GM19372 (cell line): ENCODE measurements at regions not wholly inside any gene's neighbourhood (a gene's known extent, or its start where the extent isn't known, plus 50 kb on each side); places are given as distances from the start of the nearest gene placed in this dataset.
"Not testable (repeated sequence)": the region's sequence is repeated elsewhere in the genome, so short reads cannot be mapped to it uniquely, and the experiment has no call there.

Experiments
- ATAC-seq: cut with Tn5 transposase; IDR thresholded peaks from one replicate; pipeline ENCODE4 v1.9.1; 2021; ENCODE audit warnings: mild to moderate bottlenecking, low read depth, moderate library complexity; ENCODE audit not compliant: unreplicated experiment

DNA sequence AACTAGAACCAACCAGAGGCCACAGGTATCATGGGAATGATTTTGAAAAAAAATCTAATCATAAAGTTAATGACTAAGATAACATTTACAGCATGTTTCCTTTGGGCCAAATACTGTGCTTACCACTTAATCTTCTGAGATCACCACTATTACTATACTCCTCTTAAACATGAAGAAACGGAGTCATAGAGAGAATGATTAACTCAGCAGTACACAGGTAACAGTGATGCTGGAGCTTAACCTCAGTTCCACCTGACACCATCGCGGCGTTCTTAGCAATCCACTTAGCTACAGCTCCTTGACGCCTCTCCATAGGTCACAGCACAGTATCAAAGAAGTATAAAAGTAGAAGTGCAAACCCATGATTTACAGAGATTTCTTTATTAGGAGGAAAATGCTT is 592.6 kb upstream of the SLIT2 start:
- ATAC-seq: no peak

DNA sequence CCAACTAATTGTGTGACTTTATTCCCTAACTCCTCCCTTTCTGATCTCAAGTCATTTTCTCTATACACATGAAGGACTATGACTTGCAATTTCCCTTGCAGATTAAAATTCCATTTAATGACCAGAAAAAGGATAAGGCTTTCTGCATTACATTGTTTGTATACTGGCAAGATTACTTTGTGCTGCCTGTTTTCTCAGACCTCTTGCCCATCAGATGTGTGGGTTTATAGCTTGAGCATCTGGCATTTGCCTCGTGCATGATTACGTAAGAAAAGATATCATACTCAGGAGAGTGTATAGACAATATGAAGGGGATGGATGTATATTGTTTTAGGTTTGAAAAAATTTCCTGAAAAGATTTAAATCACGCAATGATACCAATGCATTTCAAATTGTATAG is 593.8 kb upstream of the SLIT2 start:
- no peak for ATAC-seq

GRCh38 chr4:19655666-19656065 is 596.0 kb upstream of the SLIT2 start:
- no peak for ATAC-seq

DNA sequence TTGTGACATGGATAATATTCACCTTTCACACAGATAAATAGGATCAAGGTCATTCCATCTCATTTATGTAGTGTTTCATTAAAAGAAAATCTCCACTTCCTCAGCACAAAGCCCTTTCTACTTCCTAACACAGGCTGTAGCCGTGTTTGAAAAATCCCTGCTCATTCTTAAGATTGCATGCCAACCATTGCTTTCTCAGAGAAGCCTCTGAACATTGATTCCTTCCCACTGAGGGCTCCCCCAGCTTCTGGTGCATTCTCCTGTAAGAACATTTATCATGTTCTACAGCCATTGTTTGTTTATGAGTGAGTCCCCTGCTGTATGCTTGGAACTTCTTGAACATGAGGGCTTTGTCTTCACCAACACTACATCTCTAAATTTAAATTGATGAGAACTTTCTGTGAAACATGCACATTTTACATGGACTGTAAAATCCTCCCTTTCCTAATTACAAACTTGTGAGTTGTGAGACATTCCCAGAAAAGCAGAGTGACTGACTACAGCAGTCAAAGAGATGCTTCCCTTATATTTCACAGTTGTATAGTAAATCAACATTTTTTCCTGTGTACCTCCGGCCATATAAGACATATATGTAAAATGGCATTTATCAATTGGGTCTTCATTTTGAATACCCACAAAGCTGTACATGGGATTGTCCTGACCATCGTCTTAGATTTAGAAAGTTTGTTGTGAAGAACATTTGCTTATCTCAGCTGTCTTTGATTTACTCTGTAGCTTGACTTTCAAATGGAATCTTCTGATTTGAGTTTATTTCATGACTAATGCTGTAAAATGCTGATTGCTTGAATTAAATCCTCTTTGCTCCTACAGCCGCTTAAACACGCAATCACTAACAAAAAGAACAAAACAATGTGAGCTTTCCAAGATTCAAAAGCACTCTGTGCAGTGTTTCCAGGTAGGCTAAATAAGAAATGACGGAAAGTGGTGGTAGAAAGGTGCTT is 600.5 kb upstream of the SLIT2 start:
- no peak for ATAC-seq

GRCh38 chr4:19645589-19645988 is 606.1 kb upstream of the SLIT2 start:
- no peak for ATAC-seq

DNA sequence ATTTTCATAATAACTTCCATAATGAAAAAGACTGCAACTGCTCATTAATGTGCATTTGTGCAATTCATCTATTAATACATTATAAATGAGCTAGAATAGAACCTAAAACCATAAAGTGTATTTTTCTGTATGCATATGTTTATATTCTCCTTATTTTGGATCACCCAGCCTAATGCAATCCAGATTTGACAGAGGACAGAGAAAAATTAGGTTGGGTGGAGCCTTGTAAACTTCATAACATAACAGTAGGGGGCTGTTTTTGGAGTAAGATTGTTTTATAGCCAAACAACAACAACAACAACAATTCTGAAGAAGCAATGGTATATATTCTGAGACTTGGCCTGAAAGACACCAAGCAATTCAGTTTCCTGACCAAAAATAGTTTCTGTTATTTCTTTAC is 615.3 kb upstream of the SLIT2 start:
- no peak for ATAC-seq

GRCh38 chr4:19631814-19632213 is 619.9 kb upstream of the SLIT2 start:
- ATAC-seq: no peak

GRCh38 chr4:19623866-19624265 is 627.8 kb upstream of the SLIT2 start:
- no peak for ATAC-seq

DNA sequence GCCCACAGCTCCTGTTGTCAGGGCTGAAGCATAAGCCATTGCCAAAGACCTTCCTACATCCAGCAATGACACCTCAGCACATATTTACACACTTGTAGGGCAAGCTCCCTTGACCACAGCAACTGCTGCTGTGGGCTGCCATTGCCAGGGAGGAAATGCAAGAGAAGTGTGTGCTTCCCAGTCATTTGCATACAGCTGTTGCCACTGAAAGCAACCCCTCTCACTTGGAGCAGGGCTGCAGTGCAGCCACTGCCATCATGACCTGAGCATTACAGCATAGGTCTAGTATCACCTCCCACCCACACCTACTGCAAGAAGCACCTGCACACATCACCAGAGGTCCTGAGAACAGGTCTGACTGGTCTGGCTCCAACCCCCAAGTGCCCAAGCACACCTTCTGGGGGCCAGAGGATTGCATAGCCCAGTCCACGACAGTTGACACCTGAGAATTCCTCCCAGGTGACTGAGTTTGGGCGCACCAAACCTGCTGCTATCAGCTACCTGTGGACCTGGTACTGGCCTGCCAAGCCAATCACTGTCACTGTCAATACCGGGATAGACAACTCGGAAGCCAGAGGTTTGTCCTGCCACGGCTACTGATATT is 636.5 kb upstream of the SLIT2 start:
- ATAC-seq: no peak

DNA sequence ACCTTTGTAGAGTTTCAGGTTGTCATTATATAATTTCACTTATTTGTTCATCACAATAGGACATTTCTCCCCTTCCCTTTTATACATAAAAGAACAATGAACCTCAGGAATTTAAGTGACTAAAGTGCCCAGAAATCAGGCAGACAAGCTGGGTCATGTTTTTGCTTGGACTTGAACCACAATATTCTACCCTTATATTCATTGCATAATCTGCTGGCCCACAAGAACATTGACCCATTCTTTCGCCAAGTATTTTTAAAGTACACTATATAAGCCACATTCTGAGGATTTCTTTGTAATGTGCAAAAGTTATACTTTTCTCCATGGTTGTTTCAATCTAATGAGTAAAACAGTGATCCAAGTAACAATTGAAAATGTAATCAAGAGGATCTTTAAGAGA is 637.5 kb upstream of the SLIT2 start:
- no peak for ATAC-seq

DNA sequence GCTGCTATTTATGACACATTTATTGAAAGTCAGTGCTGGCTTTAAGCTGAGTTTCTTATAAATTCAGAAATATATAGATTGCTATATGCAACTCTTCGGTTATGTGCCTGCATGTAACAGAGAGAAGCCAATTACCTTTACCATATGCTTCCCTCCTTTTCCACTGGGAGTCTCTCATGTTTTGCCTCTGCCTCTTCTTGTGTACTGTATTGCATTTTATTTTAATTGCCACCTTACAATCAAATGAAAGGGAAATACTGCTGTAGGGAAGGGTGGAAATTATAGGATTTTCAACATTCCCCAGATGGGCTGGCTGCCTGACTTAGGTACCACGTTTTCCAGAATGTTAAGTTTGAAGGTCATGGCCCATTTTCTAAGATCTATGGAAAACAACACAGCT is 655.4 kb upstream of the SLIT2 start:
- ATAC-seq: no peak

GRCh38 chr4:19592391-19592790 is 659.3 kb upstream of the SLIT2 start:
- no peak for ATAC-seq

DNA sequence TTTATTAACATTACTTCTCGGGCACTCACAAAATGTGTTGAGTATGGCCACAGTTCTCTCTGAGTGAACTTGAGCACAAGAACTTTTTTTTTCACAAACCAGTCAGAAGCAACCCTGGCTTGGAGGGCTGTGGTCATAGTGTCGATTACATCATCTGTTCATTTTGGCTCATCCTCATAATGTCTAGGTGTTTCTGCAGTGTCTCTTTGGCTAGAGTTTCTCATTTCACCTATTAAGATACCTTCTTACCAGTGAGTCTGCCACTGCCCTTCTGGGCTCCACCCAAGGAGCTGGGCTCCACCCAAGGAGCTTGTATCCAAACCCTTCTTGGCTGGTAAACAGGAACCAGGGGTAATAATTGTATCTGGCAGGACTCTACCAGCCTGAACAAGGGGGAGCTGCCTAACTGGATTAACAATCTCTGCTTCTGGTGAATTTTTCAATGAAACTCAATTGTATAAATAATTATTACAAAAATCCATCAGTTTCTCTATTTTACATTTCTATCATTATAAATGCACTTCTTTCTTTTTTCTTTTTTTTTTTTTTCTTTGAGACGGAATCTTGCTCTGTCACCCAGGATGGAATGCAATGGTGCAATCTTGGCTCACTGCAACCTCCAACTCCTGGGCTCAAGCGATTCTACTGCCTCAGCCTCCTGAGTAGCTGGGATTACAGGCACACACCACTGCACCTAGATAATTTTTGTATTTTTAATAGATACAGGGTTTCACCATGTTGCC is 667.7 kb upstream of the SLIT2 start:
- no peak for ATAC-seq

DNA sequence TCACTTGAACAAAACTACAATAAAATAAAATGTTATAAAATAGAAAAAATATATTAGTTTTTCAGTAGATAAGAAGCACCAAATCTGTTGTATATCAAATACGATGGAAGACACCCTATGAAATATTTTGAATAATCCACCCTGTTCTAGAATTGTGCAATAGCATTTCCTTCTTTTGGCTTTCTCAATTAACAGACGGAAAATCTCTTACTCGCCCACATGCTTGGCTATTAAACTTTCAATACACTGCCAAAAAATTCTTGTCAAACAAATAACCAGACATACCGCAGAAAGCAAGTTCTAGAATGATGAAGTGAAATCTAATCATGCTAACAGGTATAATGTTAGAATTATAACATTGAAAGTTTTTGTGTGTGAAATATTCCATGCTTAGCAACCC is 671.6 kb upstream of the SLIT2 start:
- no peak for ATAC-seq

GRCh38 chr4:19579608-19580007 is 672.1 kb upstream of the SLIT2 start:
- ATAC-seq: no peak

GRCh38 chr4:19577097-19577496 is 674.6 kb upstream of the SLIT2 start:
- no peak for ATAC-seq

GRCh38 chr4:19575924-19576323 is 675.8 kb upstream of the SLIT2 start:
- no peak for ATAC-seq

DNA sequence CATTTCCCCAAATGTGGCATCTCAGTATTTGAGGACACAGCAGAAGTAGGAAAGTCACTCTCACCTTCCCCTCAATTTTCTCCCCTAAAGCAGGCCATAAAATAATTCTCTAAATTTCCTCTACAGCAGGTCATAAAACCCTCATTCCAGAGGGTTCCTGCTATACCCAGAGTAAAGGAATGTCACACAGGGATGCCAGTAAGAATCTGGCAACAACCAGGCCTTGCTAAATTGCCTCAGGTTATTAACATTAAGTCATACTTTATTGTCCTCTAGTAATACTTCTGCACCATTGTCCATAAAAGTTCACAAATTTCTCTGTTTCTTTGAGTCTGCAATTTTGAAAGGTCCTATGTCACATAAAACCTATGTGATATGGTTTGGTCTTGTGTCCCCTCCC is 685.7 kb upstream of the SLIT2 start:
- no peak for ATAC-seq

DNA sequence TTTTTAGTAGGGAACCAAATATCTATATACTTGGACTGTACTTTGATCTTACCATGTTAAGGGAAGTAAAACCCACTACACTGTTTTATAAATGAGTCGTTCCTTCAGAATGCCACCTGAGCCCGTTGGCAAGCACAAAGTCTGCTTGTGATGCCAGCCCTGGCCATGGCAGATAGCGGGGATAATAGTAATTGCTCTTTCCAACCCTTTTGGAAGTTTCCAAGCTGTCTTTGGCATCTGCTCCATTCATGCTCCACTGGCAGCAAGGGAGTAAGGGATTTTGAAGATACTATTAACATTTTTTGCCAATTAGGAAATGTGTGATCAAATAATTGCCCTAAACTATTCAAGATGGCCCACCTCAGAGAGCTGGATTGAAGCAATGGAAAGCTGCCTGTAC is 689.2 kb upstream of the SLIT2 start:
- no peak for ATAC-seq

DNA sequence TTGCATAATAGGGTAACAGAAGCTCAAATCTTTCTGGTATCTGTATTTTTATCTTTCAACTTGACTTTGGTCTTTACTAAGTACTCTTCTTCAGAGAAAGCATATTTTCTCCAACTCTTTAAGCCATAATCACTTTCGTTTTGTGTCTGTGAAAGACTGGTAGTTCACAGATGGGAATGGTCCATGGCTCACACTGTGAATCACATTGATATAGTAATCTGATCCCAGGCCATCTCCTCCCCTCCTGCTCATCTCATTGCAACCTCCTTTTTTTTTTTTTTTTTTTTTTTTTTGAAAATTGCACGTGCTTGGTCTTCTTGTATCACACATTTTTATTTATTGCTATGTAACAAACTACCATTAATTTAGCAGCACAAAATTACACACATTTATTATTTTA is 694.5 kb upstream of the SLIT2 start:
- no peak for ATAC-seq

DNA sequence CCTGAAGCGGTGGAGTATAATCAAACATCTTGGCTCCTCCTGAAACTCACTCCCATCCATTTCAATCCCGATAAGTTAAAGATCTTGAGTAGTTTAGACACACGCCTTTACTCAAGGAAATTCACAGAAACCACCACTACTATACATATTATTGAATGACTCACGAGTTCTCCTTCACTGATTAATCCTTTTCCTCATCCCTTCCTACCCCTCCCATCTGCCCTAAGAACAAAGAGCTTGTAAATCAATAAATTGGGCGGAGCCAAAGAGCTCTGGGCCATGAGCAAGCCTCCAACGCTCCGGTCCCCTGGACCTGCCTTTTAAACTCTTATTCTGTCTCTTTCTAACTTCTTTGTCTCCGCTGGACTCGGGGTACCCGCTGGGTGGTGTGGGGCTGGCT is 695.4 kb upstream of the SLIT2 start:
- not testable (repeated sequence) for ATAC-seq
